ENCODE measurements at regions not wholly inside any gene's neighbourhood (a gene's known extent, or its start where the extent isn't known, plus 50 kb on each side); places are given as distances from the start of the nearest gene placed in this dataset.

GRCh38 chr10:1860351-1860750 is 123.0 kb upstream of the ADARB2 start:
- TF ChIP-seq POLR2A (IDR thresholded peaks at IDR 0.05) (no peak), CTCF (IDR thresholded peaks at IDR 0.05) (no peak)
